ENCODE measurements at regions not wholly inside any gene's neighbourhood (a gene's known extent, or its start where the extent isn't known, plus 50 kb on each side); places are given as distances from the start of the nearest gene placed in this dataset.

DNA sequence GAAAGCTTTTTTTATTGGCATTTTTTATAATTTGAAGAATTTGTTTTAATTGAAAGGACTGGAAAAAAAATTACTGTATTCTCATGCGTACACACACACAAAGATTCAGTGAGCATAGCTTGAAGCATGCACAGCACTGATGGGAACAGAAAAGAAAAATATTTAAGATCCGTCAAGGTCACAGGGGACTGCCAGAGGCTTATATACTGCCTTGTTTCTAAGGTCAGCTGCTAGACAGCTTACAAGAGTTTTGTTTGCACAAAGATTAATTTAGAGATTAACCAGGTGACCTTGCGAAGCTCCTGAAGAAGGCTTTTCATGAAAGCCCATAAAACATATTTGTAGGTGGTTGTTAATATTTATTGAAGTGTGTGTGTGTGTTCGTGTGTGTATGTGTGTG lies 396.3 kb downstream of the TRIB2 start:
- no peak for TF ChIP-seq USF1 (IDR thresholded peaks at IDR 0.05)
- TF ChIP-seq EP300 (IDR thresholded peaks at IDR 0.05; ENCODE audit: borderline replicate concordance), result no peak
- no peak for TF ChIP-seq YY1 (IDR thresholded peaks at IDR 0.05; ENCODE audit: low read depth)
- TF ChIP-seq, protein P1, sequence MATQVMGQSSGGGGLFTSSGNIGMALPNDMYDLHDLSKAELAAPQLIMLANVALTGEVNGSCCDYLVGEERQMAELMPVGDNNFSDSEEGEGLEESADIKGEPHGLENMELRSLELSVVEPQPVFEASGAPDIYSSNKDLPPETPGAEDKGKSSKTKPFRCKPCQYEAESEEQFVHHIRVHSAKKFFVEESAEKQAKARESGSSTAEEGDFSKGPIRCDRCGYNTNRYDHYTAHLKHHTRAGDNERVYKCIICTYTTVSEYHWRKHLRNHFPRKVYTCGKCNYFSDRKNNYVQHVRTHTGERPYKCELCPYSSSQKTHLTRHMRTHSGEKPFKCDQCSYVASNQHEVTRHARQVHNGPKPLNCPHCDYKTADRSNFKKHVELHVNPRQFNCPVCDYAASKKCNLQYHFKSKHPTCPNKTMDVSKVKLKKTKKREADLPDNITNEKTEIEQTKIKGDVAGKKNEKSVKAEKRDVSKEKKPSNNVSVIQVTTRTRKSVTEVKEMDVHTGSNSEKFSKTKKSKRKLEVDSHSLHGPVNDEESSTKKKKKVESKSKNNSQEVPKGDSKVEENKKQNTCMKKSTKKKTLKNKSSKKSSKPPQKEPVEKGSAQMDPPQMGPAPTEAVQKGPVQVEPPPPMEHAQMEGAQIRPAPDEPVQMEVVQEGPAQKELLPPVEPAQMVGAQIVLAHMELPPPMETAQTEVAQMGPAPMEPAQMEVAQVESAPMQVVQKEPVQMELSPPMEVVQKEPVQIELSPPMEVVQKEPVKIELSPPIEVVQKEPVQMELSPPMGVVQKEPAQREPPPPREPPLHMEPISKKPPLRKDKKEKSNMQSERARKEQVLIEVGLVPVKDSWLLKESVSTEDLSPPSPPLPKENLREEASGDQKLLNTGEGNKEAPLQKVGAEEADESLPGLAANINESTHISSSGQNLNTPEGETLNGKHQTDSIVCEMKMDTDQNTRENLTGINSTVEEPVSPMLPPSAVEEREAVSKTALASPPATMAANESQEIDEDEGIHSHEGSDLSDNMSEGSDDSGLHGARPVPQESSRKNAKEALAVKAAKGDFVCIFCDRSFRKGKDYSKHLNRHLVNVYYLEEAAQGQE (IDR thresholded peaks at IDR 0.05; ENCODE audit: low read depth), result no peak
- no peak for TF ChIP-seq RAD21 (IDR thresholded peaks at IDR 0.05; ENCODE audit: low read depth)
- no peak for TF ChIP-seq TAF1 (IDR thresholded peaks at IDR 0.05; ENCODE audit: low read depth)
- no peak for TF ChIP-seq TEAD4 (IDR thresholded peaks at IDR 0.05)
- TF ChIP-seq, protein P2, sequence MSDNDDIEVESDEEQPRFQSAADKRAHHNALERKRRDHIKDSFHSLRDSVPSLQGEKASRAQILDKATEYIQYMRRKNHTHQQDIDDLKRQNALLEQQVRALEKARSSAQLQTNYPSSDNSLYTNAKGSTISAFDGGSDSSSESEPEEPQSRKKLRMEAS (IDR thresholded peaks at IDR 0.05), result no peak
- no peak for TF ChIP-seq EGR1 (IDR thresholded peaks at IDR 0.05)

Data from Ishikawa (cell line).